Common myeloid progenitor, CD34-positive (primary cell): ENCODE measurements at regions not wholly inside any gene's neighbourhood (a gene's known extent, or its start where the extent isn't known, plus 50 kb on each side); places are given as distances from the start of the nearest gene placed in this dataset.
A peak's percentile ranks its signal among the peaks of the same experiment; 100 is the strongest.

Experiments
- CTCF ChIA-PET: fragments of 350-600 bp; sonication (Branson Sonifier 250); formaldehyde crosslinking; loops from one replicate; lab custom pipeline; 2021; ENCODE audit warnings: antibody characterized with exemption; lab: Charles Lee
- POLR2A ChIA-PET: fragments of 350-600 bp; sonication (Branson Sonifier 250); formaldehyde crosslinking; loops from one replicate; lab custom pipeline; 2021; ENCODE audit warnings: antibody characterized with exemption; lab: Charles Lee
- DNase-seq, 3 donors: peaks; one replicate each; pipeline versions ENCODE4 v3.0.0 to v3.0.0-alpha.2; 2013
- H3K27ac ChIP-seq, 2 experiments: 1 replicate in 1 of 2; 2 replicates in 1 of 2; pipeline ENCODE4 v1.7.0; 2013; ENCODE audit warnings: inconsistent platforms in 2 of 2, low read length in 2 of 2, mild to moderate bottlenecking in 2 of 2, low read depth in 1 of 2, moderate library complexity in 1 of 2; ENCODE audit not compliant: severe bottlenecking in 2 of 2, insufficient read depth in 1 of 2, poor library complexity in 1 of 2
- H3K27me3 ChIP-seq, 5 experiments: replicated peaks in 2 of 5; 1 replicate in 3 of 5; 2 replicates in 2 of 5; pipeline versions ENCODE4 v1.6.1 to v1.7.0; 2013; ENCODE audit warnings: low read length in 4 of 5, mild to moderate bottlenecking in 2 of 5, moderate library complexity in 2 of 5, inconsistent platforms in 1 of 5; ENCODE audit not compliant: insufficient read depth in 5 of 5, control insufficient read depth in 4 of 5
- H3K36me3 ChIP-seq, 4 experiments: 1 replicate in 2 of 4; 2 replicates in 2 of 4; pipeline versions ENCODE4 v1.6.1 to v1.7.0; 2013; ENCODE audit warnings: low read length in 3 of 4, control low read depth in 1 of 4, mild to moderate bottlenecking in 1 of 4; ENCODE audit not compliant: control insufficient read depth in 4 of 4, insufficient read depth in 4 of 4
- H3K4me1 ChIP-seq, 4 experiments: 1 replicate in 3 of 4; 2 replicates in 1 of 4; pipeline versions ENCODE4 v1.6.1 to v1.7.1; 2013; ENCODE audit warnings: low read length in 3 of 4, mild to moderate bottlenecking in 3 of 4, control low read depth in 1 of 4, inconsistent platforms in 1 of 4, moderate library complexity in 1 of 4; ENCODE audit not compliant: control insufficient read depth in 4 of 4, insufficient read depth in 4 of 4; ENCODE audit errors: control extremely low read depth in 1 of 4
- H3K4me3 ChIP-seq, 7 experiments: 1 replicate in 4 of 7; 2 replicates in 3 of 7; pipeline versions ENCODE4 v1.5.1 to v1.7.0; 2013; ENCODE audit warnings: mild to moderate bottlenecking in 7 of 7, low read length in 6 of 7, moderate library complexity in 6 of 7, inconsistent platforms in 2 of 7, low read depth in 2 of 7, control low read depth in 1 of 7; ENCODE audit not compliant: insufficient read depth in 4 of 7, control insufficient read depth in 1 of 7; ENCODE audit errors: extremely low read depth in 1 of 7
- H3K9me3 ChIP-seq, 5 experiments: 1 replicate in 4 of 5; 2 replicates in 1 of 5; pipeline versions ENCODE4 v1.6.1 to v1.7.1; 2013; ENCODE audit warnings: low read length in 4 of 5, mild to moderate bottlenecking in 2 of 5, inconsistent platforms in 1 of 5, low read depth in 1 of 5, moderate library complexity in 1 of 5; ENCODE audit not compliant: control insufficient read depth in 4 of 5, insufficient read depth in 2 of 5; ENCODE audit errors: control extremely low read depth in 1 of 5
- WGBS: methylation state at CpG from one replicate; pipeline ENCODE4 v1.1.5; 2013; ENCODE audit not compliant: insufficient coverage; 5-methylcytosine and 5-hydroxymethylcytosine counted together

GRCh38 chr1:58316141-58316540 is 230.4 kb downstream of the OMA1 start:
- Histone ChIP-seq H3K4me1 (no peaks in the 10 kb centered on the region), H3K9me3 (peaks cover 0 to 10% (median 3%) of the 10 kb centered on the region in 5 experiments), H3K36me3 (no peaks in the 10 kb centered on the region), H3K4me3 (no peak overlapping the region), H3K27me3 (no peaks in the 10 kb centered on the region), H3K27ac (no peak overlapping the region)
- ChIA-PET CTCF (no interaction called here), POLR2A (interaction anchor here (0.6 kb wide), 1 partner anchor 25 kb away, joined by 3 read pairs; no protein-coding TSS in a partner anchor)
- no peak for DNase-seq

- Histone ChIP-seq H3K27ac (no peak overlapping the region), H3K9me3 (peaks cover 0 to 5% (median 0%) of the 10 kb centered on the region in 5 experiments), H3K27me3 (no peaks in the 10 kb centered on the region), H3K4me3 (no peak overlapping the region), H3K36me3 (no peaks in the 10 kb centered on the region), H3K4me1 (no peaks in the 10 kb centered on the region)
- CTCF ChIA-PET: no interaction called here
- POLR2A ChIA-PET: no interaction called here
- DNase-seq: no peak
These were observed 233.5 kb downstream of the OMA1 start for GRCh38 chr1:58312971-58313563.

- ChIA-PET POLR2A (no interaction called here), CTCF (no interaction called here)
- Histone ChIP-seq H3K27me3 (no peaks in the 10 kb centered on the region), H3K27ac (no peak overlapping the region), H3K9me3 (peaks cover 0 to 5% (median 0%) of the 10 kb centered on the region in 5 experiments), H3K4me1 (no peaks in the 10 kb centered on the region), H3K36me3 (no peaks in the 10 kb centered on the region), H3K4me3 (no peak overlapping the region)
- WGBS: 90% methylated on average over 1 of the region's 4 CpGs
- no peak for DNase-seq
These were observed 234.1 kb downstream of the OMA1 start for GRCh38 chr1:58312461-58312860.

- WGBS: 100% methylated on average over 1 of the region's 1 CpG
These were observed 235.6 kb downstream of the OMA1 start for GRCh38 chr1:58310881-58311280.

GRCh38 chr1:58310469-58310868 is 236.1 kb downstream of the OMA1 start:
- ChIA-PET POLR2A (no interaction called here), CTCF (no interaction called here)
- Histone ChIP-seq H3K36me3 (no peaks in the 10 kb centered on the region), H3K4me3 (no peak overlapping the region), H3K9me3 (peaks cover 0 to 5% (median 0%) of the 10 kb centered on the region in 5 experiments), H3K27me3 (no peaks in the 10 kb centered on the region), H3K4me1 (no peaks in the 10 kb centered on the region), H3K27ac (no peak overlapping the region)
- no peak for DNase-seq
- 92% methylated on average over 2 of the region's 2 CpGs for WGBS

More at GRCh38 chr1:58310881-58311280, 235.6 kb downstream of the OMA1 start:
- H3K36me3 ChIP-seq: no peaks in the 10 kb centered on the region
- peak in 2 of 3 donors; percentile 7 to 30 for DNase-seq
- H3K4me1 ChIP-seq: no peaks in the 10 kb centered on the region
- ChIA-PET CTCF (no interaction called here), POLR2A (no interaction called here)
- no peak overlapping the region for H3K4me3 ChIP-seq
- no peaks in the 10 kb centered on the region for H3K27me3 ChIP-seq
- H3K9me3 ChIP-seq: peaks cover 0 to 5% (median 0%) of the 10 kb centered on the region in 5 experiments
- H3K27ac ChIP-seq: no peak overlapping the region

- H3K27me3 ChIP-seq: no peaks in the 10 kb centered on the region
- no peak overlapping the region for H3K4me3 ChIP-seq
- no peaks in the 10 kb centered on the region for H3K4me1 ChIP-seq
- ChIA-PET CTCF (no interaction called here), POLR2A (no interaction called here)
- peaks cover 0 to 5% (median 0%) of the 10 kb centered on the region in 5 experiments for H3K9me3 ChIP-seq
- H3K36me3 ChIP-seq: no peaks in the 10 kb centered on the region
- no peak for DNase-seq
- no peak overlapping the region for H3K27ac ChIP-seq
- WGBS: 100% methylated on average over 1 of the region's 1 CpG
These were observed 238.3 kb downstream of the OMA1 start for GRCh38 chr1:58308206-58308605.

GRCh38 chr1:58307431-58307830 is 239.1 kb downstream of the OMA1 start:
- POLR2A ChIA-PET: no interaction called here
- peaks cover 0 to 5% (median 0%) of the 10 kb centered on the region in 5 experiments for H3K9me3 ChIP-seq
- no peaks in the 10 kb centered on the region for H3K27me3 ChIP-seq
- CTCF ChIA-PET: no interaction called here
- 100% methylated on average over 1 of the region's 1 CpG for WGBS
- H3K27ac ChIP-seq: no peak overlapping the region
- no peaks in the 10 kb centered on the region for H3K36me3 ChIP-seq
- no peaks in the 10 kb centered on the region for H3K4me1 ChIP-seq
- DNase-seq: no peak
- H3K4me3 ChIP-seq: no peak overlapping the region
